IMR-90 (cell line): ENCODE measurements at regions not wholly inside any gene's neighbourhood (a gene's known extent, or its start where the extent isn't known, plus 50 kb on each side); places are given as distances from the start of the nearest gene placed in this dataset.

Experiments used
- ATAC-seq: fragments of 200-7000 bp; cut with Tn5 transposase; 2 replicates; pipeline ENCODE4 v1.9.1; 2020; ENCODE audit warnings: low read depth, mild to moderate bottlenecking, moderate library complexity
- BruUV-seq: library from RNA; stranded (reverse); fragments of 400-500 nt; replicated peaks from 2 replicates; lab custom pipeline; 2021; lab: Mats Ljungman, UMichigan
- CTCF ChIA-PET: fragments of 300-600 bp; formaldehyde crosslinking; extraction: SDS; loops from one replicate; lab custom pipeline; 2021; ENCODE audit warnings: antibody characterized with exemption; lab: Yijun Ruan, JAX
- POLR2A ChIA-PET: fragments of 300-600 bp; sonication (Branson Sonifier 250); formaldehyde crosslinking; loops from one replicate; lab custom pipeline; 2022; ENCODE audit warnings: antibody characterized with exemption; ENCODE audit not compliant: unreplicated experiment; lab: Charles Lee
- DNase-seq: peaks from one replicate; pipeline ENCODE4 v3.0.0; 2013
- H2AFZ ChIP-seq: replicated peaks from 2 replicates; pipeline ENCODE3; 2013; ENCODE audit warnings: low read length, mild to moderate bottlenecking; ENCODE audit not compliant: poor library complexity
- H2AK5ac ChIP-seq: 2 replicates; pipeline ENCODE4 v1.6.1; 2013; ENCODE audit warnings: low read depth, low read length, inconsistent platforms
- H2AK9ac ChIP-seq: replicated peaks from 2 replicates; pipeline ENCODE3; 2013; ENCODE audit warnings: mild to moderate bottlenecking, low read depth, low read length, moderate library complexity; ENCODE audit not compliant: poor library complexity
- H2BK120ac ChIP-seq: 2 replicates; pipeline ENCODE4 v1.6.1; 2013; ENCODE audit warnings: low read depth, low read length, inconsistent platforms
- H2BK15ac ChIP-seq: 3 replicates; pipeline ENCODE4 v1.6.1; 2013; ENCODE audit warnings: low read depth, low read length, inconsistent platforms
- H2BK20ac ChIP-seq: 2 replicates; pipeline ENCODE4 v1.6.1; 2013; ENCODE audit warnings: low read depth, mild to moderate bottlenecking, inconsistent platforms, low read length, moderate library complexity
- H2BK5ac ChIP-seq: 2 replicates; pipeline ENCODE4 v1.6.1; 2013; ENCODE audit warnings: mild to moderate bottlenecking, low read depth, low read length, inconsistent platforms; ENCODE audit not compliant: poor library complexity, severe bottlenecking
- H3K14ac ChIP-seq: replicated peaks from 2 replicates; pipeline ENCODE4 v1.6.1; 2013; ENCODE audit warnings: low read depth, low read length, inconsistent platforms
- H3K18ac ChIP-seq: 2 replicates; pipeline ENCODE4 v1.6.1; 2013; ENCODE audit warnings: low read depth, low read length, control low read depth
- H3K23ac ChIP-seq: 2 replicates; pipeline ENCODE4 v1.6.1; 2013; ENCODE audit warnings: low read depth, low read length, inconsistent platforms
- H3K27ac ChIP-seq: 2 replicates; pipeline ENCODE4 v1.5.1; 2013; ENCODE audit warnings: mild to moderate bottlenecking, control low read depth, low read length; ENCODE audit not compliant: insufficient read depth
- H3K27me3 ChIP-seq: 2 replicates; pipeline ENCODE4 v1.6.1; 2013; ENCODE audit warnings: low read length; ENCODE audit not compliant: control insufficient read depth, insufficient read depth
- H3K36me3 ChIP-seq: 2 replicates; pipeline ENCODE4 v1.6.1; 2013; ENCODE audit warnings: low read length, mixed read lengths; ENCODE audit not compliant: control insufficient read depth, insufficient read depth
- H3K4ac ChIP-seq: 2 replicates; pipeline ENCODE4 v1.6.1; 2013; ENCODE audit warnings: low read depth, low read length, inconsistent platforms
- H3K4me1 ChIP-seq: 2 replicates; pipeline ENCODE4 v1.6.1; 2013; ENCODE audit warnings: low read length, mixed read lengths; ENCODE audit not compliant: control insufficient read depth, insufficient read depth
- H3K4me2 ChIP-seq: 2 replicates; pipeline ENCODE4 v1.6.1; 2013; ENCODE audit warnings: low read depth, mild to moderate bottlenecking, control low read depth, low read length, moderate library complexity
- H3K4me3 ChIP-seq: 2 replicates; pipeline ENCODE4 v1.5.1; 2013; ENCODE audit warnings: low read depth, mild to moderate bottlenecking, control low read depth, low read length, moderate library complexity; ENCODE audit not compliant: insufficient read depth
- H3K56ac ChIP-seq: 2 replicates; pipeline ENCODE4 v1.6.1; 2013; ENCODE audit warnings: low read length, inconsistent platforms; ENCODE audit not compliant: insufficient read depth; ENCODE audit errors: extremely low read depth
- H3K79me1 ChIP-seq, 2 experiments: 2 replicates each; pipeline ENCODE4 v1.6.1; 2013; ENCODE audit warnings: low read length in 2 of 2, inconsistent platforms in 1 of 2, low read depth in 1 of 2
- H3K9ac ChIP-seq: 2 replicates; pipeline ENCODE4 v1.6.1; 2013; ENCODE audit warnings: low read depth, low read length, control low read depth
- H3K9me1 ChIP-seq: 2 replicates; pipeline ENCODE4 v1.6.1; 2013; ENCODE audit warnings: low read length, inconsistent platforms; ENCODE audit not compliant: insufficient read depth
- H3K9me3 ChIP-seq: 2 replicates; pipeline ENCODE4 v1.6.1; 2013; ENCODE audit warnings: low read length; ENCODE audit not compliant: control insufficient read depth, insufficient read depth
- H4K20me1 ChIP-seq: 2 replicates; pipeline ENCODE4 v1.6.1; 2013; ENCODE audit warnings: low read length, inconsistent platforms; ENCODE audit not compliant: insufficient read depth
- H4K5ac ChIP-seq: 2 replicates; pipeline ENCODE4 v1.6.1; 2013; ENCODE audit warnings: mild to moderate bottlenecking, low read depth, low read length, control low read depth
- H4K8ac ChIP-seq, 2 experiments: 2 replicates each; pipeline ENCODE4 v1.6.1; 2013; ENCODE audit warnings: low read depth in 2 of 2, low read length in 2 of 2, control low read depth in 1 of 2, inconsistent platforms in 1 of 2
- H4K91ac ChIP-seq: 2 replicates; pipeline ENCODE4 v1.6.1; 2013; ENCODE audit warnings: low read depth, low read length, inconsistent platforms; ENCODE audit not compliant: insufficient read depth
- MAZ ChIP-seq: IDR thresholded peaks from 2 replicates; pipeline ENCODE4 v1.6.1; 2012; ENCODE audit warnings: low read depth, mild to moderate bottlenecking, low read length, improper control_type of control experiment, moderate library complexity, borderline replicate concordance
- MXI1 ChIP-seq: IDR thresholded peaks from 2 replicates; pipeline ENCODE4 v1.6.1; 2012; ENCODE audit warnings: low read depth, mild to moderate bottlenecking, low read length, moderate library complexity, borderline replicate concordance
- NFE2L2 ChIP-seq: fragments of 150-350 bp; IDR thresholded peaks from 2 replicates; pipeline ENCODE4 v1.6.1; 2016; ENCODE audit warnings: low read depth, mild to moderate bottlenecking, low read length
- RAD21 ChIP-seq: IDR thresholded peaks from 2 replicates; pipeline ENCODE4 v1.6.1; 2012; ENCODE audit warnings: low read length, improper control_type of control experiment
- WGBS, 2 experiments: methylation state at CpG; one replicate each; pipeline versions ENCODE4 v1.1.5 to v1.1.7; 2013; ENCODE audit warnings: missing lambda C conversion rate in 2 of 2; ENCODE audit not compliant: insufficient read length in 1 of 2; ENCODE audit errors: extremely low coverage in 2 of 2; 5-methylcytosine and 5-hydroxymethylcytosine counted together
- dilution Hi-C: fragments of 300-500 bp; cut with HindIII; formaldehyde crosslinking; loops from one replicate; pipeline ENCODE4 v1.14.3; 2018; ENCODE audit warnings: low sequenced_read_pairs; ENCODE audit not compliant: unreplicated experiment
- in situ Hi-C: fragments of 300-500 bp; cut with MboI; formaldehyde crosslinking; loops from 3 replicates; pipeline ENCODE4 v1.14.3; 2019; ENCODE audit warnings: low sequenced_read_pairs, inconsistent platforms, mixed read lengths
- intact Hi-C: fragments of 100-400 bp; cut with micrococcal nuclease; formaldehyde crosslinking; loops from 2 replicates; pipeline ENCODE4 v1.10.0; 2022

GRCh38 chr6:48990739-48991138 lies 472.3 kb downstream of the MMUT start:
- Histone ChIP-seq H3K56ac (no peak overlapping the region), H3K36me3 (no peaks in the 10 kb centered on the region), H3K9ac (no peak overlapping the region), H4K20me1 (no peaks in the 10 kb centered on the region), H3K27ac (no peak overlapping the region), H2BK15ac (no peak overlapping the region), H2BK120ac (no peak overlapping the region), H3K18ac (no peak overlapping the region), H3K27me3 (no peaks in the 10 kb centered on the region), H3K9me3 (0 out of 2 replicates have a peak, but pooled peaks cover 3% of the 10 kb centered on the region), H3K79me1 (no peaks in the 10 kb centered on the region), H4K91ac (no peak overlapping the region), H2BK20ac (no peak overlapping the region), H3K9me1 (no peaks in the 10 kb centered on the region), H2AK9ac (no peak overlapping the region), H3K4me1 (peaks cover 2% of the 10 kb centered on the region; the same call in 1 of the 2 replicates), H3K4me3 (no peak overlapping the region), H2AK5ac (no peak overlapping the region), H3K23ac (no peak overlapping the region), H2AFZ (peak overlapping the region; percentile 61), H2BK5ac (no peak overlapping the region), H4K5ac (peak overlapping the region; percentile 7; the same call in 1 of the 2 replicates), H3K14ac (no peak overlapping the region), H3K4me2 (peak overlapping the region; percentile 54), H4K8ac (no peak overlapping the region), H3K4ac (no peak overlapping the region)
- intact Hi-C loops (no loop called here), in situ Hi-C loops (no loop called here), dilution Hi-C loops (no loop called here)
- DNase-seq (no peak), ATAC-seq (no peak)
- TF ChIP-seq MXI1 (no peak), NFE2L2 (no peak), RAD21 (no peak), MAZ (no peak)
- 80% methylated on average over 1 of the region's 5 CpGs; no CpG with 5 or more reads in 1 of the 2 experiments for WGBS, 2 experiments
- CTCF ChIA-PET = no interaction called here
- POLR2A ChIA-PET = no interaction called here
- no TSS peak for BruUV-seq
